Peyer's patch (tissue), 4 donors: ENCODE measurements at regions not wholly inside any gene's neighbourhood (a gene's known extent, or its start where the extent isn't known, plus 50 kb on each side); places are given as distances from the start of the nearest gene placed in this dataset.

Source experiments
- CTCF ChIP-seq, 6 experiments: fragments of 450-650 bp in 4 of 6; fragments of 200-600 bp in 2 of 6; sonication (generic) in 1 of 6; IDR thresholded peaks; one replicate each; pipeline ENCODE4 v1.5.1; 2017 to 2019; ENCODE audit warnings: antibody characterized with exemption in 6 of 6, mild to moderate bottlenecking in 3 of 6, moderate library complexity in 1 of 6
- POLR2A ChIP-seq, 2 donors: fragments of 450-650 bp; IDR thresholded peaks; one replicate each; pipeline ENCODE4 v1.5.1; 2017; ENCODE audit warnings: antibody characterized with exemption in 2 of 2, mild to moderate bottlenecking in 2 of 2, moderate library complexity in 2 of 2

GRCh38 chr18:42549596-42549995 lies 565.9 kb downstream of the RIT2 start:
- no peak for TF ChIP-seq CTCF (IDR thresholded peaks at IDR 0.05)
- no peak for TF ChIP-seq POLR2A (IDR thresholded peaks at IDR 0.05)
